OCI-LY3 (cell line): ENCODE measurements at regions not wholly inside any gene's neighbourhood (a gene's known extent, or its start where the extent isn't known, plus 50 kb on each side); places are given as distances from the start of the nearest gene placed in this dataset.

ENCODE experiments used
- CTCF ChIP-seq: fragments of 200-600, 300-600 bp; sonication (generic); IDR thresholded peaks from 2 replicates; pipeline ENCODE4 v1.5.1; 2014; ENCODE audit warnings: antibody characterized with exemption, low read length, low read depth
- EZH2phosphoT487 ChIP-seq: fragments of 200-600 bp; shearing (Covaris generic); IDR thresholded peaks from 2 replicates; pipeline ENCODE4 v1.6.1; 2018; ENCODE audit warnings: antibody characterized with exemption, mixed run types, low read depth

GRCh38 chr20:53822534-53822933 lies 228.9 kb upstream of the ZNF217 start:
- TF ChIP-seq CTCF (no peak), EZH2phosphoT487 (no peak)
